Nephron (organoid): ENCODE measurements at regions not wholly inside any gene's neighbourhood (a gene's known extent, or its start where the extent isn't known, plus 50 kb on each side); places are given as distances from the start of the nearest gene placed in this dataset.

ENCODE experiments used
- H3K27ac Mint-ChIP-seq, 3 experiments: 2 replicates each; pipeline ENCODE4 v1.8.0; 2020; ENCODE audit warnings: mixed read lengths in 3 of 3, mild to moderate bottlenecking in 2 of 3, moderate library complexity in 1 of 3
- H3K27me3 Mint-ChIP-seq: 2 replicates; pipeline ENCODE4 v1.8.0; 2021; ENCODE audit warnings: low read depth, mild to moderate bottlenecking, moderate library complexity, mixed read lengths
- H3K36me3 Mint-ChIP-seq: 2 replicates; pipeline ENCODE4 v1.8.0; 2020; ENCODE audit warnings: low read depth, mixed read lengths
- H3K4me1 Mint-ChIP-seq: 2 replicates; pipeline ENCODE4 v1.8.0; 2020; ENCODE audit warnings: mixed read lengths
- H3K4me3 Mint-ChIP-seq, 3 experiments: 2 replicates each; pipeline ENCODE4 v1.8.0; 2020; ENCODE audit warnings: mild to moderate bottlenecking in 3 of 3, mixed read lengths in 3 of 3, moderate library complexity in 2 of 3
- H3K9me3 Mint-ChIP-seq: 2 replicates; pipeline ENCODE4 v1.8.0; 2020; ENCODE audit warnings: mixed read lengths
- TF ChIP-seq, protein P1 (sequence below), 3 experiments: fragments of 200-600 bp; sonication (generic); IDR thresholded peaks; one replicate each; pipeline ENCODE4 v1.5.0; 2021; ENCODE audit warnings: antibody characterized with exemption in 3 of 3; ENCODE audit not compliant: unreplicated experiment in 3 of 3

- peaks cover 26% of the 10 kb centered on the region for H3K9me3 Mint-ChIP-seq
- TF ChIP-seq, protein P1, sequence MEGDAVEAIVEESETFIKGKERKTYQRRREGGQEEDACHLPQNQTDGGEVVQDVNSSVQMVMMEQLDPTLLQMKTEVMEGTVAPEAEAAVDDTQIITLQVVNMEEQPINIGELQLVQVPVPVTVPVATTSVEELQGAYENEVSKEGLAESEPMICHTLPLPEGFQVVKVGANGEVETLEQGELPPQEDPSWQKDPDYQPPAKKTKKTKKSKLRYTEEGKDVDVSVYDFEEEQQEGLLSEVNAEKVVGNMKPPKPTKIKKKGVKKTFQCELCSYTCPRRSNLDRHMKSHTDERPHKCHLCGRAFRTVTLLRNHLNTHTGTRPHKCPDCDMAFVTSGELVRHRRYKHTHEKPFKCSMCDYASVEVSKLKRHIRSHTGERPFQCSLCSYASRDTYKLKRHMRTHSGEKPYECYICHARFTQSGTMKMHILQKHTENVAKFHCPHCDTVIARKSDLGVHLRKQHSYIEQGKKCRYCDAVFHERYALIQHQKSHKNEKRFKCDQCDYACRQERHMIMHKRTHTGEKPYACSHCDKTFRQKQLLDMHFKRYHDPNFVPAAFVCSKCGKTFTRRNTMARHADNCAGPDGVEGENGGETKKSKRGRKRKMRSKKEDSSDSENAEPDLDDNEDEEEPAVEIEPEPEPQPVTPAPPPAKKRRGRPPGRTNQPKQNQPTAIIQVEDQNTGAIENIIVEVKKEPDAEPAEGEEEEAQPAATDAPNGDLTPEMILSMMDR (IDR thresholded peaks at IDR 0.05; ENCODE audit: unreplicated experiment in 3 of 3) = no peak
- peaks cover 4% of the 10 kb centered on the region for H3K27me3 Mint-ChIP-seq
- H3K4me3 Mint-ChIP-seq = no peak overlapping the region
- H3K36me3 Mint-ChIP-seq = peaks cover 4% of the 10 kb centered on the region
- peak overlapping the region in 1 of 3 experiments; percentile 38 for H3K27ac Mint-ChIP-seq
- peaks cover 5% of the 10 kb centered on the region for H3K4me1 Mint-ChIP-seq
These were observed 339.9 kb upstream of the TGFBR2 start for GRCh38 chr3:30266524-30266923.

- Mint-ChIP-seq H3K36me3 (peaks cover 4% of the 10 kb centered on the region), H3K27me3 (no peaks in the 10 kb centered on the region), H3K4me1 (peaks cover 5% of the 10 kb centered on the region), H3K4me3 (no peak overlapping the region), H3K9me3 (peaks cover 21% of the 10 kb centered on the region), H3K27ac (no peak overlapping the region)
- TF ChIP-seq, protein P1 (IDR thresholded peaks at IDR 0.05; ENCODE audit: unreplicated experiment in 3 of 3) = no peak
These were observed 338.1 kb upstream of the TGFBR2 start for GRCh38 chr3:30268288-30268687.

DNA sequence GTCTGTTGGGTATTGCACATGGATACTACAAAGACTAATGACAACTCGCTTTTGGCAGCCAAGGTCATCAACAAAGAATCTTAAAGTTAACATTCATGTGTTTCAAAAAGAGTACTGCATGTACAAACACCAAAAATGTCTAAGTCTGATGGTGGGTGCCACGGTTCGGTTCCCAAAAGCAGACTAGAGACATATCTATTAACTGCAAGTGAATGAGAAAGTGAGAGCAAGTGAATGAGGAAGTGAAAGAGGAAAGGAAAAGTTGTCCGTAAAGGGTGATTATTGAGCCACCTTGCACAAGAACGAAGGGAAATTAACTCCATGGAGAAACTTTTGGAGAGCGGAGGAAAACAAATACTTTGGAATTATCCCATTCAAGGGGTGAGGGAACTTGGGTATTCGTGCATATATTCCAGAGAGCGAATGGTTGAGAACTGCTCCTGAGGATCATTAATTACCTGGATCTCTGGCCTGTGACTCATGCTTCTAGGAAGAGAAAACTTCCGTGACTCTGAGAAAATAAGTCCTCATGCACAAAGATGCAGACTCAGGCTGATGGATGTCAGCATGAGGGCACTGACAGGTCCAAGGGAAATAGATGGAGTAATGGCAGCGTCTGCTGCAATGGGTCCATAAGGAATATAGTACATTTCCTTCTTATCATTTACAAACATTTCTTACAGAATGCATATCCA, 336.5 kb upstream of the TGFBR2 start:
- H3K27ac Mint-ChIP-seq = no peak overlapping the region
- TF ChIP-seq, protein P1 (IDR thresholded peaks at IDR 0.05; ENCODE audit: unreplicated experiment in 3 of 3) = no peak
- H3K4me1 Mint-ChIP-seq = peaks cover 10% of the 10 kb centered on the region
- no peaks in the 10 kb centered on the region for H3K27me3 Mint-ChIP-seq
- H3K9me3 Mint-ChIP-seq = peaks cover 9% of the 10 kb centered on the region
- peaks cover 4% of the 10 kb centered on the region for H3K36me3 Mint-ChIP-seq
- H3K4me3 Mint-ChIP-seq = no peak overlapping the region

- Mint-ChIP-seq H3K4me3 (no peak overlapping the region), H3K36me3 (no peaks in the 10 kb centered on the region), H3K9me3 (peaks cover 10% of the 10 kb centered on the region), H3K27me3 (no peaks in the 10 kb centered on the region), H3K4me1 (peaks cover 10% of the 10 kb centered on the region), H3K27ac (no peak overlapping the region)
- TF ChIP-seq, protein P1 (IDR thresholded peaks at IDR 0.05; ENCODE audit: unreplicated experiment in 3 of 3) = no peak
These were observed 334.6 kb upstream of the TGFBR2 start for GRCh38 chr3:30271781-30272180.

- TF ChIP-seq, protein P1 (IDR thresholded peaks at IDR 0.05; ENCODE audit: unreplicated experiment in 3 of 3) = no peak
- H3K4me3 Mint-ChIP-seq = no peak overlapping the region
- peaks cover 22% of the 10 kb centered on the region for H3K9me3 Mint-ChIP-seq
- peaks cover 5% of the 10 kb centered on the region for H3K4me1 Mint-ChIP-seq
- no peaks in the 10 kb centered on the region for H3K27me3 Mint-ChIP-seq
- no peaks in the 10 kb centered on the region for H3K36me3 Mint-ChIP-seq
- H3K27ac Mint-ChIP-seq = no peak overlapping the region
These were observed 332.9 kb upstream of the TGFBR2 start for GRCh38 chr3:30273304-30274072.
